Subcutaneous abdominal adipose tissue (tissue), 5 donors: ENCODE measurements at regions not wholly inside any gene's neighbourhood (a gene's known extent, or its start where the extent isn't known, plus 50 kb on each side); places are given as distances from the start of the nearest gene placed in this dataset.
A peak's percentile ranks its signal among the peaks of the same experiment; 100 is the strongest.

Experiments used
- H3K27ac ChIP-seq: one replicate; pipeline ENCODE4 v1.7.0; 2013; ENCODE audit warnings: low read depth, mild to moderate bottlenecking, inconsistent platforms, low read length, moderate library complexity
- H3K27me3 ChIP-seq, 5 donors: one replicate each; pipeline ENCODE4 v1.7.0; 2013; ENCODE audit warnings: low read length in 5 of 5, inconsistent platforms in 1 of 5; ENCODE audit not compliant: control insufficient read depth in 5 of 5, insufficient read depth in 4 of 5
- H3K36me3 ChIP-seq, 5 donors: one replicate each; pipeline ENCODE4 v1.7.0; 2013; ENCODE audit warnings: low read length in 5 of 5; ENCODE audit not compliant: control insufficient read depth in 5 of 5, insufficient read depth in 5 of 5
- H3K4me1 ChIP-seq, 5 donors: one replicate each; pipeline ENCODE4 v1.7.0; 2013; ENCODE audit warnings: low read length in 5 of 5, mild to moderate bottlenecking in 3 of 5, moderate library complexity in 1 of 5; ENCODE audit not compliant: control insufficient read depth in 5 of 5, insufficient read depth in 5 of 5
- H3K4me3 ChIP-seq, 5 donors: one replicate each; pipeline ENCODE4 v1.7.0; 2013; ENCODE audit warnings: low read length in 5 of 5, low read depth in 1 of 5
- H3K9ac ChIP-seq, 5 donors: one replicate each; pipeline ENCODE4 v1.7.0; 2013; ENCODE audit warnings: low read length in 5 of 5, mild to moderate bottlenecking in 4 of 5, moderate library complexity in 3 of 5
- H3K9me3 ChIP-seq, 5 donors: one replicate each; pipeline ENCODE4 v1.7.0; 2013; ENCODE audit warnings: low read length in 5 of 5; ENCODE audit not compliant: control insufficient read depth in 5 of 5
- donor health status: healthy.
- donor health status: healthy.
- donor health status: healthy.
- donor health status: healthy.
- donor health status: healthy.

DNA sequence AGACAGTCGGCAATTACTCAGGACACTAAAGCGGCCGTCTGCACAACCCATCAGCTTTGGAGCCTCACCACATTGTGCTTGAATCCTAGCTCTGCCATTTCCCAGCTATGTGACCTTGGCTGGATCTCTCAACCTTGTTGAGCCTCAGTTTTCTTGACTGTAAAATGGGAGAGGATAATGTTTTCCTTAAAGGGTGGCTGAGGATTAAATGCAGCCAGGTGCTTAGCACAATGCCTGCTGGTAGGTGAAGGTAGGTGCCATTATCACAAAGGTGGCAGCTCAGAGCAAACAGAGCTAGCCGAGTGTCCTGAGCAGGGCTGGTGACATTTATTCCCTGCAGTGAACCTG lies 508.5 kb upstream of the ZMIZ1 start:
- Histone ChIP-seq H3K4me1 (peaks cover 2 to 24% (median 21%) of the 10 kb centered on the region in 5 donors), H3K4me3 (no peak overlapping the region), H3K27ac (no peak overlapping the region), H3K9ac (no peak overlapping the region), H3K36me3 (no peaks in the 10 kb centered on the region), H3K27me3 (no peaks in the 10 kb centered on the region), H3K9me3 (peaks cover 0 to 3% (median 0%) of the 10 kb centered on the region in 5 donors)

DNA sequence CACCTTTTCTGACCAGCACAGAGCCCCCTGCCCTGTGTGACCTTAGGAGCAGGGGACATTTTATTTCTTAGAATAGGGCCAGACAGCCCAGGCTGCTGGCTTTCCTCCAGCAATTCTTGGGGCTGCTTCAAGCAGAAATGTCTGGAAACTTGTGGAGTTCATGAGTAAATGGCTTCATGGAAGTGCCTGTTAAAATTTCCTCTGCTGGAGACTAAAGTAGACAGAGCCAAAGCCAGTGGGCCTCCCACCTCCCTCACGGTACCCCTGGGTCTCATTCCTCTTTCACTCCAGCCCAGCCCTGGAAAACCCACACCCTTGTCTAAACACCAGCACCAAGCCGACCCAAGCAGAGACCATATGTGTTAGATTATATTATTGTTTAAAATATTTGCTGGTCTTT lies 505.5 kb upstream of the ZMIZ1 start:
- Histone ChIP-seq H3K9ac (no peak overlapping the region), H3K36me3 (no peaks in the 10 kb centered on the region), H3K27ac (peak overlapping the region; percentile 9), H3K9me3 (no peaks in the 10 kb centered on the region), H3K27me3 (no peaks in the 10 kb centered on the region), H3K4me3 (no peak overlapping the region), H3K4me1 (peaks cover 5 to 29% (median 26%) of the 10 kb centered on the region in 5 donors)

DNA sequence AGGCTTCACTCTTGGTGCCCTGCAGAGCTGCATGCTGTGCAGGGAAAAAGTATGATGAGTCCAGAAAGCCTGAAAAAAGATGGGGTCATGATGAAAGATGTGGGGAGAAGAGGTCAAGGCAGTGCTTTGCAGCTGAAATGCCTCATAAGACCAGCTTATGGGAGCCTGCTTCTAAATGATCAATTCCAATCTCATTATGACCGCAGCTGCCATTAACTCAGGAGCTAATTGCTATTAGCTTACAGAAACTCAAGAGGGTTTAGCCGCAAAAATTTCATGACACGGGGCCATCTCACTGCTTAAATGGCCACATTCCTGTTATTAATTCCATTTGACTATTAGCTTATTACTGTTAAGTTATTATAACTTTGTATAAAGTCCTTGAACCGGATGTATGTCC lies 502.9 kb upstream of the ZMIZ1 start:
- no peak overlapping the region for H3K4me3 ChIP-seq
- peaks cover 5 to 17% (median 14%) of the 10 kb centered on the region in 5 donors for H3K4me1 ChIP-seq
- H3K27ac ChIP-seq, result no peak overlapping the region
- H3K9me3 ChIP-seq, result no peaks in the 10 kb centered on the region
- H3K36me3 ChIP-seq, result no peaks in the 10 kb centered on the region
- no peak overlapping the region for H3K9ac ChIP-seq
- H3K27me3 ChIP-seq, result no peaks in the 10 kb centered on the region

DNA sequence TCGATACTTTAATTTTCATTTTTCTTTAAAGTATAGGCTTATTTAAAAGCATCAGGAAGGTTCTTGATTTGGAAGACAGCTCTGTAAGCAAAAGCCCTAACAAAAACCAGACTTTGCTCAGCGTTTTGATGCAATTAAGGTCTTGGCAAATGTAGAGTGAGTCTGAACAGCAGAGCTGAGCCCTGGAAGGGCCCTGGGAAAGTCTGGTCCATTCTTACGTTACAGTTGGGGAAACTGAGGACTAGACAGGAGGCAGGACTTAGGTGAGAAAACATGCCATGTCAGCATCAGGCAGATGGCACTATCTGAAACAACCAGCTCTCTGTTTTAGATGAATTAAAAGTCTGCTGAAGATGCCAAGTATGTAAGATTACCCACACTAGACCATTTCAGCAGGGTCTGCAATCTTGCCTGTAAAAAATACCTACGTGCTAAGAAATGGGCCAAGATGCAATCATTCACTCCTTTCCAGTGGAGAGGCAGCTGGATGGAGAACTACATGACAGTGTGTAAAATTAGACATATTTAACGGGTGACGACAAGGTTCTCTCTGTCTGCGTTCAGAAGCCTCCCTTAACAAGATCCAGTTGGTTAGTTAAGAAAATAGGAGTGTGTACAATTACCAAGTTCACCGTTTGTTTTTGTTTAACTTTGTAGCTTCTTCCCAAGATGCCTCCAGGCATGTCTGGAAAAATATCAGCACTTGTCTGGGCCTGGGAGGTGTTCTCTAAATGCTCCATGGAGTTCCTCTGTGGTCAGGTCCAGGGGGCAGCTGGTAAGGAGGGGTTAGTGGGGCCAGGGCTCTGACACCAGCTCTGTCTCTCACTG lies 502.3 kb upstream of the ZMIZ1 start:
- H3K36me3 ChIP-seq, result no peaks in the 10 kb centered on the region
- H3K4me3 ChIP-seq, result no peak overlapping the region
- H3K4me1 ChIP-seq, result peaks cover 5 to 17% (median 14%) of the 10 kb centered on the region in 5 donors
- H3K27me3 ChIP-seq, result no peaks in the 10 kb centered on the region
- no peak overlapping the region for H3K27ac ChIP-seq
- H3K9me3 ChIP-seq, result no peaks in the 10 kb centered on the region
- no peak overlapping the region for H3K9ac ChIP-seq

DNA sequence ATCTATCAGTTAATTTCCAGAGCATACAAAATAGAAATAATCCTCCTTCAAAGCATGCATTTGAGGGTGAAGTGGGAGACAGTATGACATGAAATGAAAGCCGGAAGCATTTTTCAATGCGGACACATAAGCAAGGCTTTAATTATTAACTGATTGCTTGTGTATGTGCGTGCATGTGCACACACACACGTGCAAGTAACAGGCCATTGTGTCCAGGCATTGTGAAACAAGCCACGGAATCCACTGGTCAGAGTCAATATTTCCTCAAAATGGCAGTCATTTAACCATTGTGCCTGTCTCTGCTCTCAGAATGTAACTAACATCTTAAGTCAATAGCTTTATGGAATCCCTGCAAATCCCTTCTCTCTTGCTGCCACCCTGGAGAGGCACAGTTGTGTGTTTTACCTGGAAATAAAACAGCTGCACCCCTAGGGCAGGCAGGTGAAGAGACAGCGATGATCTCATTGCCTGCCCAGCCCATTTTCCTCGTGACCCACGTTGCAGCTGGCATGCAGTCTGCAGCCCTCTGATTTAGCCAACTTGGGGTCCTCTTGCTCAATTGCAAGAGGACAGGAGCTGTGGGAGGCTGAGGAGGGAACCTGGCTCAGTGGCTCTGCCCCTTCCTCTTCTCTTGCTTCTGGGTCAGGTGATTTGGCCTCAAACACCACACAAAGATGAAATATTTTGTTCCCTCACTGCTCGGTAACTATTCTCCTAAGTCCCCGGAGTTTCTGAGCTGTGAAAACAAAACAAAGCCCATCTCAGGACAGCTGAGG lies 500.9 kb upstream of the ZMIZ1 start:
- no peak overlapping the region for H3K27ac ChIP-seq
- no peaks in the 10 kb centered on the region for H3K27me3 ChIP-seq
- H3K9me3 ChIP-seq, result no peaks in the 10 kb centered on the region
- no peak overlapping the region for H3K4me3 ChIP-seq
- no peak overlapping the region for H3K9ac ChIP-seq
- peaks cover 8 to 29% (median 25%) of the 10 kb centered on the region in 5 donors for H3K4me1 ChIP-seq
- H3K36me3 ChIP-seq, result no peaks in the 10 kb centered on the region

DNA sequence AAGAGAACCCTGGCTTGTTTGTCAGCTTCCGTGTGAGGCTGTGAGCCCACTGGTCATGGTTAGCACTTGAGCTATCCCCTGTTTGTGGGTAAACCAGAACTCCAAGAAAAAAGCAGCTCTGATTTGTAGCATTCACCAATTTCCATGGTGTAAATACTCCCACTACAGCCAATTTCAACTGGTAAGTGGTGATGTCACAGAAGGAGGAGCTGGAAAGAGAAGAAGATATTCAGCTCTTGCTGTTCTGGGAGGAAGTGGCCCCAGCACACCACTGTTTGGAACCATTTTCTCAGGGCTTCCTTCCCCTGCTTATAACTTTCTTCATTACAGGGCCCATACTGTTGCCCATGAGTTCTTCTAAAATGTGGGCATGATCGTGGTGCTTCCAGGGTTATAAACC lies 500.1 kb upstream of the ZMIZ1 start:
- H3K27ac ChIP-seq, result no peak overlapping the region

DNA sequence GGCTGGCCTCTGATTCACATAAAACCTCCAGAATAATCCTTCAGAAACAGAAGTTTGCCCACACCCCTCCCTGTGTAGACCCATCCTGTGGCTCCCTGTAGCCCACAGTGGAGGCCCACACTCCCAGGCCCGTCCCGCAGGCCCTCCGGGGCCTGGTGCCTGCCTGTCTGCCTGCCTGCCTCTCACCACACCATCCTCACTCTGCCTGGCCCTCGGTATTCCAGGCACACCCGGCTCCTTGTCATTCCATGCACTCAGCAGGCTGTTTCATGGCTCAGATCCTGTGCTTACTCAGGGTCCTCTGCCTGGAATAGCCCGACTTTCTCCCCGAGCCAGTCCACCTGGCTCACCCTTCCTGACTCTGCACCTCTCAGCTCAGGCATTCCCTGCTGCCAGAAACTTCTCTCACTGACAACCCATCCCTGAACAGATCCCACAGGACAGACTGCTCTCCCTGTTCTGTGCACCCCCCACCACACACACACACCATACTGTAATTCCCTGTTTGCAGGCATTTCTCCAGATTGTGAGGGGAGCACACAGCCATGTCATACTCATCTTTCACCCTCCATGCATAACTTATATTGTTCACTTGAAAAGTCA lies 498.0 kb upstream of the ZMIZ1 start:
- H3K27me3 ChIP-seq, result no peaks in the 10 kb centered on the region
- H3K36me3 ChIP-seq, result no peaks in the 10 kb centered on the region
- no peaks in the 10 kb centered on the region for H3K9me3 ChIP-seq
- H3K27ac ChIP-seq, result no peak overlapping the region
- H3K9ac ChIP-seq, result no peak overlapping the region
- peaks cover 6 to 33% (median 21%) of the 10 kb centered on the region in 5 donors for H3K4me1 ChIP-seq
- H3K4me3 ChIP-seq, result no peak overlapping the region

More for the DNA sequence above, 500.1 kb upstream of the ZMIZ1 start:
- Histone ChIP-seq H3K4me3 (no peak overlapping the region), H3K27me3 (no peaks in the 10 kb centered on the region), H3K9me3 (no peaks in the 10 kb centered on the region), H3K9ac (no peak overlapping the region), H3K4me1 (peaks cover 8 to 29% (median 23%) of the 10 kb centered on the region in 5 donors), H3K36me3 (no peaks in the 10 kb centered on the region)

DNA sequence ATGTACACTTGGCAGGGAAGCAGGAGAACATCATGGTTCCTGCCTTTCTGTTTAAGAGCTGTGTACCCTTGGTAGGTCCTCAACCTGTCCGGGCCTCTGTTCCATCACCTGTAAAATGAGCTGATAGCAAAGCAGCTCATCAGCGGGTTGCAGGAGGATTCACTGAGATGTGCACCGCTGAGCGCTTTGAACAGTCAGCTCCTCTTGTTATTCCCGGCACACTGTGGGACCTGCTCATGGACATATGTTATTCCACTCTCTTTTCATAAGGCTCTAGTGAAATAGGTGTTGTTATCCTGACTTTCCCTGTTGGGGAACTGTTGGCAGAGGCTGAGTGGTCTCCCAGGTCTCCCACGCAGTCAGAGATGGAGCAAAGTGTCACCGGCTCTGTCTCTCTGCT lies 497.5 kb upstream of the ZMIZ1 start:
- H3K4me1 ChIP-seq, result peaks cover 6 to 35% (median 16%) of the 10 kb centered on the region in 5 donors

DNA sequence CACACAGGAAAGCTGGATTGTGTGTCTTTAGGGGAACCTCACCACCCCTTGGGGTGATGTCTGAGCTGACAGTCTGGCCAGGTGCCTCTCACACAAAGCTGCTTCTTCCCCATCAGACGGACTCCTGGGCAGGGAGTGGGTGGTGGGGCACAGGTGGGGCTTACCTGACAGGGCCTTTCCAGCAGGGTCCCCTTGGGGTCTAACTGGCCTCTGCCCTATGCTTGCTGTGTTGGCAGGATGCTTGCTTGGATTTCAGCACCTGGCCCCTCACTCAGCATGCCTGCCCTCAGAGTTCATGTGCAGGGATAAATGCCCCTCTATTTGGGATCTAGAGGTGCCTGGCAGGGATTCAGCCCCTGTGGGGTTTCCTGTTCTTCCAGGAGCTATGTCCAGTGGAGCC lies 496.9 kb upstream of the ZMIZ1 start:
- Histone ChIP-seq H3K27ac (no peak overlapping the region), H3K4me3 (no peak overlapping the region), H3K27me3 (no peaks in the 10 kb centered on the region), H3K9ac (no peak overlapping the region), H3K36me3 (no peaks in the 10 kb centered on the region), H3K9me3 (no peaks in the 10 kb centered on the region), H3K4me1 (peaks cover 6 to 34% (median 16%) of the 10 kb centered on the region in 5 donors)

More for the DNA sequence above, 497.5 kb upstream of the ZMIZ1 start:
- Histone ChIP-seq H3K27me3 (no peaks in the 10 kb centered on the region), H3K27ac (no peak overlapping the region), H3K36me3 (no peaks in the 10 kb centered on the region), H3K4me3 (no peak overlapping the region), H3K9ac (no peak overlapping the region), H3K9me3 (no peaks in the 10 kb centered on the region)

DNA sequence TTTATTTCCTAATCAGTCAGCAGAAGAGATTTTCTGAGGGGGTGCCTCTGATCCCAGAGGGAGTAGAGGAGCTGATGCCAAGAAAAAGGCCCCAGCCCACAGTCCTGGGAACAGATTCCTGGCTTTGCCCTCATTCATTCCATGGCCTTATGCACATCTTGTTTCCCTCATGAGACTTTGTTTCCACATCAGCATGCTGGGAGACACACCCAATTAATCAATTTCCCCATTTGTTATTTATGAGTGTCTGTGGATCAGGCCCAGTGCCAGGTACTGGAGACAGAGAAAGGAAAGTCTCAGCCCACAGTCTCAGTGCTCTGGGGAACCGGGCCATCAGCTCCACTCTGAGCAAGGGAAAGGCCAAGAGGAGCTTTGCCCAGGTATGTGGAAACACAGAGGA lies 496.2 kb upstream of the ZMIZ1 start:
- Histone ChIP-seq H3K9me3 (no peaks in the 10 kb centered on the region), H3K4me1 (peaks cover 5 to 30% (median 16%) of the 10 kb centered on the region in 5 donors), H3K36me3 (no peaks in the 10 kb centered on the region), H3K4me3 (no peak overlapping the region), H3K9ac (no peak overlapping the region), H3K27ac (no peak overlapping the region), H3K27me3 (no peaks in the 10 kb centered on the region)
